ENCODE measurements at regions not wholly inside any gene's neighbourhood (a gene's known extent, or its start where the extent isn't known, plus 50 kb on each side); places are given as distances from the start of the nearest gene placed in this dataset.

DNA sequence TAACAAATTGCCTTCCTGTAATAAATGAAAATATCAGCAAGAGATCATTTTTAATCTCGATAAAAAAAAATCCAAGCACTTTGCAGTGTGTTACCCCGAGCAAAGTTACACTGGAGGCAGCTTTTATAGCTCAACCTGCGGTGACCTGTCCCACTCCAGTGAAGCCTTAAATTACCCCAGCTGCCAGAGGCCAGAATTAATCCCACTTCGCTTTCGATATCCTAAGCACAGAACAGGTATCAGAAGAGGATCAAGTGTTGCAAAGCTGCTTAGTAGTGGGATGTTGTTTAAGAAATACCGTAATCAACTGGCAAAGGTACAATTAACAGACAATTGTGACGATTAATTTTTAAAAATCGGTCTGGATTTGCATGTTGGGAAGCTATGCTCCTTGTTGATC, 314.0 kb downstream of the AGTPBP1 start:
- TF ChIP-seq, protein P1, sequence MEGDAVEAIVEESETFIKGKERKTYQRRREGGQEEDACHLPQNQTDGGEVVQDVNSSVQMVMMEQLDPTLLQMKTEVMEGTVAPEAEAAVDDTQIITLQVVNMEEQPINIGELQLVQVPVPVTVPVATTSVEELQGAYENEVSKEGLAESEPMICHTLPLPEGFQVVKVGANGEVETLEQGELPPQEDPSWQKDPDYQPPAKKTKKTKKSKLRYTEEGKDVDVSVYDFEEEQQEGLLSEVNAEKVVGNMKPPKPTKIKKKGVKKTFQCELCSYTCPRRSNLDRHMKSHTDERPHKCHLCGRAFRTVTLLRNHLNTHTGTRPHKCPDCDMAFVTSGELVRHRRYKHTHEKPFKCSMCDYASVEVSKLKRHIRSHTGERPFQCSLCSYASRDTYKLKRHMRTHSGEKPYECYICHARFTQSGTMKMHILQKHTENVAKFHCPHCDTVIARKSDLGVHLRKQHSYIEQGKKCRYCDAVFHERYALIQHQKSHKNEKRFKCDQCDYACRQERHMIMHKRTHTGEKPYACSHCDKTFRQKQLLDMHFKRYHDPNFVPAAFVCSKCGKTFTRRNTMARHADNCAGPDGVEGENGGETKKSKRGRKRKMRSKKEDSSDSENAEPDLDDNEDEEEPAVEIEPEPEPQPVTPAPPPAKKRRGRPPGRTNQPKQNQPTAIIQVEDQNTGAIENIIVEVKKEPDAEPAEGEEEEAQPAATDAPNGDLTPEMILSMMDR (conservative IDR thresholded peaks at IDR 0.05; ENCODE audit: low read length): no peak
- TF ChIP-seq EZH2phosphoT487 (IDR thresholded peaks at IDR 0.05; ENCODE audit: borderline replicate concordance, low read depth, low read length): no peak
